ENCODE measurements at regions not wholly inside any gene's neighbourhood (a gene's known extent, or its start where the extent isn't known, plus 50 kb on each side); places are given as distances from the start of the nearest gene placed in this dataset.

DNA sequence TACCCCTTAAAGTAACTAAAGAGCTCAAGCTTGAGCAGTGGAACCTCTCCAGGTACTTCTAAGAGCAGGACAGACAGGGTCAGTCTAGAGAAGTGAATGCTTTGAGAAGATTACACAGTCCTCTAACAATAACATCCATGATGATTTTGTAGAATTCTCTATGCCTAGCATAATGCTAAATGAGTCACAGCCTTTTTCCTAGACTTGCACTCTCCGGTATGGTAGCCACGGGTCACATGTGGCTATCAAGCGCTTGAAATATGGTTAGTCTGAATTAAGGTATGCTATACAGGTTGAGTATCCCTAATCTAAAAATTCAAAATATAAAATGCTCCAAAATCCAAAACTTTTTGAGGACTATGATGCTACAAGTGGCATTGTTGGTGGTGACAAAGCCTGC, 166.6 kb upstream of the MKLN1 start:
- no peak for DNase-seq (ENCODE audit: low read depth in 2 of 2, low spot score in 1 of 2)

DNA sequence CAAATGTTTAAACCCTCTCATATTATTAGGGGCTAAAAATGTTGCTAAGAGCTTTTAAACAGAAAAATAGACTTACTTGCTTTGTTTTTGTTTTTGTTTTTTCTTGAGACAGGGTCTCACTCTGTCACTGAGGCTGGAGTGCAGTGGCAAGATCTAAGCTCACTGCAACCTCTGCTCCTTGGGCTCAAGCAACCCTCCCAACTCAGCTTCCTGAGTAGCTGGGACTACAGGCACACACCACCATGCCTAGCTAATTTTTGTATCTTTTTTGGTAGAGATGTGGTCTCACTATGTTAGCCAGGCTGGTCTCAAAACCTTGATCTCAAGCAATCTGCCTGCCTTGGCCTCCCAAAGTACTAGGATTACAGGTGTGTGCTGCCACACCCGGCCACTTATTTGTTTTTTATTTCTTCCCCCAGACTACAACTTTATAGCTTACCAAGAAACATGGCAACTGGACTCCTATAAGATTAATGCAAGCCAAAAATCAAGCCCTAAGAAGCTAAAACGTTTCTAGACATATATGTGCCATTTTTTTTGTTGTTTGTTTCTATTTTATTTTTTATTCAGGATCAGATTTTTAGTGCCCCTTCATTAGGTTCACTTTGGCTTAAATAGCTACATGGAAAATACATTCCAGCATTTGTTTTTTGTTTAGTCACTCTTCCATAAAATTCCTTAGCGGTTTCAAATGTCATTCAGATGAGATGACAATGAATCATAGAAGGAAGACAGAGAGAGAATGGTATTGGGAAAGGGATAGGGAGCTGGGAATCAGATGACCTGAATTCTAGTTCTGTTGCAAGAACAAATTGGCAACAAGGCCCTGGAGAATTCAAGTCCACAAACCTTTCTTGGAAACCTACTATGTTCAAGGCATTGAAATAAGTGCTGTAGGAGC, 163.4 kb upstream of the MKLN1 start:
- DNase-seq (ENCODE audit: low read depth in 2 of 2, low spot score in 1 of 2) = no peak

DNA sequence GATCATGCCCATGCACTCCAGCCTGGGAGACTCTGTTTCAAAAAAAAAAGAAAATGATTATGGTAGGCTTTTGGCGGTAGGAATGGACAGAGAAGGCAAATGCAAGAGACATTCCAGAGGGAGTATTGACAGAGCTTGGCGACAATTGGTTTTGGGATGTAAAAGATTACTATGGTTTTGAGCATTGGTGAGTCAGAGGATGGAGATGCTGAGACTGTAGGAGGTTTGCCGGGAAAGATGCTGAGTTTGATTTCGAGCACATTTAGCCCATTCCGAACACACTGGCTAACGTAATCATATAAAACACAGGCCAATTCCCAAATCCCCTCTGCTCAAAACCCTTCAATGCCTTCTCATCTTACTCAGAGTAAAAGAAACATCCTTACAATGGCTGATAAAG, 161.6 kb upstream of the MKLN1 start:
- DNase-seq (ENCODE audit: low read depth in 2 of 2, low spot score in 1 of 2) = no peak

DNA sequence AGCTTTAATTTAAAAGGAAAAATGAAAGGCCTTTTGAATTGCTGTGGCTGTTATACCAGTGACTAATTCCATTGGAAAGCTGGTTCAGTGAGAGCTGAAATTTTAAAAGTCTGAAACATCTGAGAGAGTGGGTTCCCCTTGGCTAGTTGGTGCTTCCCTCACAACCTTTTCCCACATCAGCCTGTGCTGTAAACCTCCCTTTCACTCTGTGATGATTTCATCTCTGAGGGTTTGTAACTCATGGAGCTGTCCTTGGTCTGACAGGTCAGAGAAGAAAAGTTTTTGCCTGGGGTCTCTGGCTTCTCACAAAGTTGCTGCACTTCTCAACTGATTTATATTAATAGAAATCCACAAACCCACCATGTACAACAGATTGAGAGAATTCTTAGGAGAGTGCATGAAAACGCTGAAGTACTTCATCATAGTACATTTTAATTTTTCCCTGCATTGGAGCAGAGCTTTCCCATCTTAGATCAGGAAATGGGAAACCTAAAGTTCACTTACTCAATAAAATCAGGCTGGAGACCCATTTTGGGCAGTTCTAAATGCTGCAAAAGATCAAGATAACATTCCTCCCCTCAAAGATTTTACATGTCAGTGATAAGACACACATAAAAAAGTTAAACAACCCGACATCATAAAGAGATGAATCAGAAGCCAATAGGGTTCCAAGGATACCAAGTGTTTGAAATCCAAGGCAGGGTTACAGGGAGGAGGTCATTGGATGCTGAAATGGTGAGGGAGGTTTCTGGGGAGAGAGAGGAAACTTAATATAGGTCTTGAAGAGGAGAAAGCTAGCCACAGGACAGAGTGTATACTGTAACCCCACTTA, 157.0 kb upstream of the MKLN1 start:
- no peak for DNase-seq (ENCODE audit: low read depth in 2 of 2, low spot score in 1 of 2)

DNA sequence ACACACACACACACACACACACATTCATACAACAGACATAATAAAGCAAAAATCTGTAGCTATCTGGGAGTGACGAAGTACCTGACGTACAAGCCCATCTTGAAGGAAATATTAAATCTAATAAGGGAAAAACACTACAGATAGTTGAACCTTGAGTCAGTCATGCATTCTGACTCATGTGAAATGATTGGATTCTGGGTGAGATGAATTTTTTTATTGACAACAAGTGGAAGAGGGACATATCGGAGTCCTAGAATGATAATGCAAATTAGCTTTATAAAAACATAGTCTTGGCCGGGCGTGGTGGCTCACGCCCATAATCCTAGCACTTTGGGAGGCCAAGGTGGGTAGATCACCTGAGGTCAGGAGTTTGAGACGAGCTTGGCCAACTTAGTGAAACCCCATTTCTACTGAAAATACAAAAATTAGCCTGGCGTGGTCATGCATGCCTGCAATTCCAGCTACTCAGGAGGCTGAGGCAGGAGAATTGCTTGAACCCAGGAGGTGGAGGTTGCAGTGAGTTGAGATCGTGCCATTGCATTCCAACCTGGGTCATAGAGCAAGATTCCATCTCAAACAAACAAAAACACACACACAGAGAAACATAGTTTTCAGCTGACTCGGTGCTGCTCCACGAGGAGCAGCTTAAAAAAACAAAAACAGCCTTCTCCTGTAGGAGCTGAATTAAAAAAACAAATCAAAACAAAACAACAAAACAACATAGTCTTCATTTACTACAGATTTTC, 154.4 kb upstream of the MKLN1 start:
- DNase-seq (ENCODE audit: low read depth in 2 of 2, low spot score in 1 of 2) = no peak

DNA sequence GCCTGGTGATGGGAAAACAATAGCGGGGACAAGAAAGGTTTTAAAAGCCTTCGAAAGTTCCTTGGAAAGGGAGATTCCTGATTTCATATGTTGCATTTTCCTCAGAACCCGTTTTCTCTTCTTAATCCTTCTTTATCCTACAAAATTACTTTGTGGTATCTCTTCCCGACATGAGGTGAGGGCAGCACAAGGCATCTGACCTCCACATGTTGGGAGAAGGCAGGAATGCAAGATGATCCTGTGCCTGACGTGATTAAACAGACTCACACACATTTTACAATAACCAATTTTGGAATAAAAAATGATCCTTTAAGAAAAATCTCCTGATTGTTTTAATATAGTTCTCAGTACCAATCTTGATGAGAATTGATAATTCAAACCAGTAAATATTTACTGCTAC, 153.3 kb upstream of the MKLN1 start:
- DNase-seq (ENCODE audit: low read depth in 2 of 2, low spot score in 1 of 2) = no peak

DNA sequence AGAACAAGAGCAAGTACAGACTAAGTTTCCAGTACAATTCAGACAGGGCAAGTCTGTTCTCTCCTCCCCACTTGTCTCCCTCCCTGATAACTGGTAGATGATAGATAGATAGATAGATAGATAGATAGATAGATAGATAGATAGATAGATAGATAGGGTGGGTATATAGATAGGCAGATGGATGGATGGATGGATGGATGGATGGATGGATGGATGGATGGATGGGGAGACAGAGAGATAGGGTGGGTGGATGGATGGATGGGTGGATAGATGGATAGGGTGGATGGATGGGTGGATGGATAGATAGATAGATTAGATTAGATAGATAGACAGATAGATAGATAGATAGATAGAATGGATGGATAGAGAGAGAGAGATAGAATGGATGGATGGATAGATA, 152.8 kb upstream of the MKLN1 start:
- no peak for DNase-seq (ENCODE audit: low read depth in 2 of 2, low spot score in 1 of 2)

DNA sequence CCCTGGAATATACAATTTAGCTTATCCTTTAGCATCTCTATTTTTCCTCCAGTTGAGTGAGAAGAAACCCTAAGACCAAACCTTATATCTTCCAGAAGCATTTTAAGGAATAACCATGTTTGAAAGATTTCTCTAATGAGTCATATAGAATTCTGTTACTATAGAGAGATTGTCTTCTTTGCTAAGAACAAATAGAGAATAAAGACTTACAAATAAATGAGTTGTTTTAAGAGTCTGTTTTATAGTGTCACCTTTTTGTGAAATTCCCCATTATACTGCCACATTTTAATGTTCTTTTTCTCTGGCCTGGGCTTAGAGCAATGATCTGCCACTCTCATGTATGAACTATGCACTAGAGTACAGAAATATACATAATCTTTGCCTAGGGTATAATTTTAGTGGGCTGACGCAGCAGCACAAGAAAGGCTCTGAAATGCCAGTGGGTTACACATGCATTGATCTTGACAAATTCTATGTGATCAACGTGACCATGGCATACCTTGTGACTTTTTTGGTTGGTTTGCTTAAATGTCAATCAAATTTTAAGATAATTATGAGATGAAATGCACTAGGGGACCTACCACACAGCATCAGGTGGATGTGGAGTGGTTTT, 145.1 kb upstream of the MKLN1 start:
- DNase-seq (ENCODE audit: low read depth in 2 of 2, low spot score in 1 of 2) = no peak

DNA sequence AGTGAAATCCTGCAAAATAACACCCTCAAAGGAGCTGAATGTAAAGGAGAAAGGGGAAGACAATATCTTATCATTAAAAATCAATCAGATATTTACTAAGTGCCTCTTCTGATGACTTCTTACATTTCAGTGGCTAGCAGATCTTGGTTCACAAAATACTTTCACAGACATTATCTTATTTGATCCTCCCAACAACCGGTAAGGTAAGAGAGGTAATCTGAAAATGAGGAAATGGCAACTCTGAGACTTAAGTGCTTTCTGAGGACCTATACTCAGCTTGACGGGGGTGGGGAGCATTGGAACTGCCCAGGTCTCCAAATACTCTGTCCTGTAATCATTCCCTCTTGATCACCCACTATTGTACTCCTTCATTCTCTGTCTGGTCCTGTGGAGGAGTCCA, 144.6 kb upstream of the MKLN1 start:
- no peak for DNase-seq (ENCODE audit: low read depth in 2 of 2, low spot score in 1 of 2)

DNA sequence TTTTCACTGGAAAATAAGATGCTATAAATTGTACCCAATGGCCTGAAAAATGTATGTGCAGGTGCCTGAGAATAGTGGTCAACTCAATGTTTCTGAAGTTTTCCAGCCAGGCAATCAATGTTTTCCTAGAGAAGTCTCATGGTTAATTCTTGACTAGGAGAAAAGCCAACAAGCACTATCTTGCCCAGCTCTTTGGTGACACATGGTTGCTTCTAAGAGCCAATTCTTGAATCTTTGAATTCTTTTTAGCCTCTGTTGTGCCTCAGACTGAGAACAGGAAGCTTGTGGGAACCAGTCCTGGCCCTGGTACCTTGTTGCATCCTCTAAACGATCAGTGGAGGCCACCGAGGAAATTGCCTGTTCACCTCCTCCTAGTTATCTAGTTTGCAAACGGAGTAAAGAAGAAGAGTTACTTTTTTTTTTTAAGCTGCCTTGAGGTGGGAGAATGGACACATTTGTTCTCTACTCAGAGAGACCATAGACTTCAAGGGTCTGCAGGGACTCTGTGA, 144.0 kb upstream of the MKLN1 start:
- no peak for DNase-seq (ENCODE audit: low read depth in 2 of 2, low spot score in 1 of 2)

DNA sequence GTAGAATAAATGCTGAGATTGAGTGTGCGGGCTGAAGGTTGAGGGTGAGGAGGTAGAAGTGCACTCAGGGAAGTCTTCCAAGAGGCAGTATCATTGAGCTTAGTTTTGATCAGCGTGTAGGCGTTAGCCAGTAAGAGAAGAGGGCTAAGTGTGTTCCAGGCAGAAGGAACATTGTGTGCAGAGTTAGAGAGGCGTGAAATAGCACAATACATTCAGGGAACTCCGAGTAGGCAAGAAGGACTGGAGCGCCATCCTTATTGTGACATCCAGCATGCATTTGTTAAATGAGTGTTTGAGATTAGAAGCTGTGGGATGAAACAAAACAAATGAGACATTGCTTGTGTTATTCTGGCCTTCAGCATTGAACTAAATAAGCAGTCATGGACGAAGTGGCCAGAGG, 140.9 kb upstream of the MKLN1 start:
- no peak for DNase-seq (ENCODE audit: low read depth in 2 of 2, low spot score in 1 of 2)

DNA sequence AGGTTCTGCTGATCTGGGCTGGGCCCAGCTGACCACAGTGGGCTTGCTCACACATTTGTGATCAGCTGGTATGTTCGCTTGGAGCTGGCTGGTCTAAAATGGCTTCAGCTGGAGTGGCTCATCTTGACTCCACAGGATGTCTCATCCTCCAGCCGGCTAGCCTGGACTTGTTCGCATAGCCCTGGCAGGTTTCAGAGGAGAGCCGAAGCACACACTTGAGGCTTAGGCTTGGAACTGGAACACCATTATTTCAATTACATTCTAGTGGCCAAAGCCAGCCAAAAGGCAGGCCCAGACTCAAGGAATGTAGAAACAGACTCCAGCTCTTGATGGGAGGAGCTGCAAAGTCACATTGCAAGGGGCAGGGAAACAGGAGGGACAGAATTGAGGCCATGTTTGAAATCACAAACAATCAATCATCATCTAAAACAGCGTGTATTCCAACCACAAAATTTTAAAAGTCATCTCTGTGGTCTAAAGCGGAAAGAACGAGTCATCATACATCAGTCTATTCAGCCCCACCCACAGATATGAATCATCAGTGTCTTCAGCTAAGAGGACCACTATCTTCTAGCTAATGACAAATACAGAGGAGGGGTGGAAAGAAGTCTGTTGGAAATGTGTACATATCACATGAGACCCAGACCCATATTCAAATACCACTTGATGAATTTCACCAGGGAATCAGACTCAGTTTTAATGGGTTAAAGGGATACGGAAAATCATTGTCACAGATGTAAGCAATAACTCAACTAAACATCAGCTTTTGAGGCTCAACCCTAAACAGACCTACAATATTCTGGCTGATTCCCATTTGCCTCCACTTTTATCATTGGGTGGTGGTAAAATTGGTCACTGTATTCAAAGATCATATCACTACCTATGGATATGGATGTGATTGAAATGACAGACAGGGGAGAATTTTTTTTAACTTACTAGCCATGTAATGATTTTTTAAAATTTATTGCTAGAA, 139.0 kb upstream of the MKLN1 start:
- DNase-seq (ENCODE audit: low read depth in 2 of 2, low spot score in 1 of 2) = peak; percentile 22 to 24

DNA sequence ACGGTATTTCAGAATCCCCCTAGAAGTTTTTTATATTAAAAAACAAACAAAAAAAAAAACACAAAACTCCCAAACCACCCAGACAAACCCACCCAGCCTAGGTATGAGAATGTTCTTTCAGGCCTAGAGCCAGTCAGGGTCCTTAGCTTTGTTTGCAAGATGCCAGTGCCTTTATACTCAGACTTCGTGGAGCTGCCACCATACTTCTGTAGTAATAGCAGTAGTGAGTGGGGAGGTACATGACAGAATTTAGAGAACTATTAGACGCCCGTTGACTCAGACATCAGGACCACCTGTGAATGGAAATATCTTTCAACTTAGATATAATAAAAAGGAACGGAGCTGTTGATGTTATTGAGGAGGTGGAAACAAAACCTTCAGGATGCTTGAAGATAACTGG, 138.2 kb upstream of the MKLN1 start:
- DNase-seq (ENCODE audit: low read depth in 2 of 2, low spot score in 1 of 2) = no peak

DNA sequence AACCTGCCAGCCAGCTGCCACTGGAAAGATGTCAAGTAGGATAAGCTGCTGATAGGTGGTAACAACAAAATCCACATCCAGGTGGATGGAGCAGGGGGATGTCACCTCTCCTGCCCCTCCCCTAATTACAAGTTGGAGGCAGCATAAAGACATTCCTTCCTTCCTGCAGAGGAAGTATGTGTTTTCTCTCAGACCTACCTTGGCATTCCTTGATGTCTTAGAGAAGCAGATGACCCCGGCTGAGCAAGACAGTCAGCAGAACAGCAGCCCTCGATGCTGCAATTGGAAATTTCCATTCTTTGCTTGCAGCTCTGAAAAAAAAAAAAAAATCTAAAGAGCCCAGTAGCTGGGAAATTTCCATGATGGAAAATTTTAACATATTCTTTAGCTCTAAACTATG, 137.5 kb upstream of the MKLN1 start:
- DNase-seq (ENCODE audit: low read depth in 2 of 2, low spot score in 1 of 2) = no peak

DNA sequence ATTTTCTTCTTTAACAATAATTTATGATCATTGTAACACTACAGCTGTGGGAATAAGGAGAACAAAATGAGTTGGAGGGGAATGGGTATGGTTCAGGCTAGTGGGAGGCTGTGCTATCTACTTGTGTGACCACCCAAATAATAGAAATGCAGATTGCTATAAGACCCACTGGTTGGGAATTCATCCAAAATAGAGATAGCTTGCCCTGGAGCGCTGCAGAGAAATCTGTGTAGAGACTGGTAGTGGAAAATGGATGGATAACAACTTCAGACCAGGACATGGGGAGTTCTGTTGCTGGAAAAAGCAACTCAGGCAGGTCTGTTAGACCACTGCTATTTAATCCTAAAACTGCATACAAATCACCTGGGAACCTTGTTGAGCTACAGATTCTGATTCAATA, 137.1 kb upstream of the MKLN1 start:
- DNase-seq (ENCODE audit: low read depth in 2 of 2, low spot score in 1 of 2) = no peak

DNA sequence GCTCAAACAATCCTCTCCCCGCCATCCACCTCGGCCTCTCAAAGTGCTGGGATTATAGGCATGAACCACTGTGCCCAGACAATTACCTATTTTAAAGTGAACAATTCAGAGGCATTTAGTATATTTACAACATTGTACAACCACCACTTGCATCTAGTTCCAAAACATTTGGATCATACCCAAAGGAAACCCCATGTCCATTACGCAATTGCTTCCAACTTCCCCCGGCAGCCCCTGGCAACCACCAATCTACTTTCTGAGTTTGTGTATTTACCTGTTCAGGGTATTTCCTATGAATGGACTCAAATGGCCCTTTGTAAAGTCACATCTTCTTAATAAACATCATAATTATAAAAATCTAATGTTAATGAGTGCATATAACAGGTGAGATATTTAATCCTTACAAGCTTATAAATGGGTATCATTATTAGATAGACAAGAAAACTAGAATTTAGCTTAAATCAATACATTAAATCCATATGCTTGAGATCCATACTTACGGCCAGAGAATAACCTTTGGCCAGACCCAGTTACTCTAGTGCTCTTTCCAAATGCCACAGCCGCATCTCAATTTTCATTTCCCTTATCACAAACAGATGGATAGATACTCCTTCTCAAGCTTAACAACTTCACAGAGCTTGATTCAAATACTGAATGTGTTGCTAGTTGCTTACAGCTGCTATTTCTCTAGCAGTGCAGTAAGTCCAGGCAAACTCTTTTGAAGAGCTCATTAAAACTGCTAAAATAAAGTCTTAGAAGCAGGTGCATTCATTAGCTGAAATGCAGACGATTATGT, 133.4 kb upstream of the MKLN1 start:
- DNase-seq (ENCODE audit: low read depth in 2 of 2, low spot score in 1 of 2) = no peak

DNA sequence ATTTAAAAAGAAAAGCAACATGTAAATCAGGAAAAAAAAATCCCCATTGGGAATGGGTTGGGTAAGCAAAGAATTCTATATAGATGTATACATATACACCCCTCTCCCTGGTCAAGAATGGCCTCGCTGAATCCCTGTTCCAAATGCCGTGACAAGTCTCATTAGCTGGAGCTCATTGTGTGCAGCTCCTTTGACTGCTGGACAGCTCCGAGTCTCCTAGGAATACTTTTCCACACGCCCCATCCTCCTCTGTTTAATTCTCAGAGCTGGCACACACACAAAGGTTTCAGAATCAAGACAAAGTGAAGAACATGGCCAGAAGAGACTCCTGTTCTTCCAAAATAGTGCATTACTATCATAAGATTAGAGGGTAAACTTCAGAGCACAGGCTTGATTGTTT, 130.9 kb upstream of the MKLN1 start:
- DNase-seq (ENCODE audit: low read depth in 2 of 2, low spot score in 1 of 2) = no peak

DNA sequence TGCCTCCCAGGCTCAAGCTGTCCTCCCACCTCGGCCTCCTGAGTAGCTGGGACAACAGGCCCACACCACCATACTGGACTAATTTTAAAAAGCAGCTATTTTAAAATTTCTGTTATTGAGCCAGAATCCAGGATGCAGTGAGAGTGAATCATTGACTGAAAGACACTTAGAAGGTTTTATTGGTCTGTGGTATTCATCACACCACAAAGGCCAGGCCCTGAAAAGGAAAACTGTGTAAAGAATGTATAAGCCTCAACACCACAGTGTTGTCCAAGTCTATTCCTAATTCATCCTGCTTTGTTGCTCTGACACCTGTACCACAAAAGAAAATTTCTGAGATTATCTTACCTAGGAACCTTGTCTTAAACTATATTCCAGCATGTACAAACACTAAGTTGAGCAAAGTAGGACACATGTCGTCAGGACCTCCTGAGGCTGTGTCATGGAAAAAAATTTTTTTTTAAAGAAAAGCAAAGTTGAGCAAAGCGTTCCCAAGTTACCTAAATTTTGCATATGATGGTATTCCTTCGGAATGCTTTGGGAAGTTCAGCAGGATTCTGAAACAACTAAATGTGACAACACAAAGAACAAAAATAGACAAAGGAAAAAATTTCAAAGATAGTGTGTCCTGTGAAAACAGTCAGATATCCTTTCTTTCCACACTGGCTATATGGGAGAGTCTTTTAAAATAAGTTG, 129.6 kb upstream of the MKLN1 start:
- no peak for DNase-seq (ENCODE audit: low read depth in 2 of 2, low spot score in 1 of 2)

DNA sequence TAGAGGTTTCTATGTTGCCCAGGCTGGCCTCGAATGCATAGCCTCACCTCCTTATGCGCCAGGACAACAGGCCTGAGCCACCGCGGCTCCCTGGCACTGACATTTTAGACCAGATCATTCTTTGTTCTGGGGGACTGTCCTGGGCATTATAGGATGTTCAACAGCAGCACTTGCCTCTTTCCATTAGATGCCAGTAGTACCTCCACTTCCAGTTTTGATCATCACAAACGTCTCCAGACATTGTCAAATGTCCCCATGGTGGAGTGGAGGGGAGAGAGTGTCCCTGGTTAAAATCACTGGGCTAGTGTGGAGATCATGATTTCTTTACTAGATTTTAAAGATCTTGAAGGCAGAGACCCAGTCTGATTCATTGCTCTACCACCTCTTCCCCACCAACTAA, 125.2 kb upstream of the MKLN1 start:
- DNase-seq (ENCODE audit: low read depth in 2 of 2, low spot score in 1 of 2) = no peak

Data from stimulated activated CD8-positive, alpha-beta memory T cell treated with anti-CD3 and anti-CD28 coated beads, Interleukin-4, amount 100 ng/mL, for 1 hour (primary cell).